GM12892 (cell line): ENCODE measurements at regions not wholly inside any gene's neighbourhood (a gene's known extent, or its start where the extent isn't known, plus 50 kb on each side); places are given as distances from the start of the nearest gene placed in this dataset.

ENCODE experiments used
- POLR2A ChIP-seq: IDR thresholded peaks from 2 replicates; pipeline ENCODE4 v1.6.1; 2011; ENCODE audit warnings: low read depth, low read length, control low read depth
- TAF1 ChIP-seq: IDR thresholded peaks from 2 replicates; pipeline ENCODE4 v1.6.1; 2011; ENCODE audit warnings: low read depth, mild to moderate bottlenecking, control low read depth, low read length, borderline replicate concordance

DNA sequence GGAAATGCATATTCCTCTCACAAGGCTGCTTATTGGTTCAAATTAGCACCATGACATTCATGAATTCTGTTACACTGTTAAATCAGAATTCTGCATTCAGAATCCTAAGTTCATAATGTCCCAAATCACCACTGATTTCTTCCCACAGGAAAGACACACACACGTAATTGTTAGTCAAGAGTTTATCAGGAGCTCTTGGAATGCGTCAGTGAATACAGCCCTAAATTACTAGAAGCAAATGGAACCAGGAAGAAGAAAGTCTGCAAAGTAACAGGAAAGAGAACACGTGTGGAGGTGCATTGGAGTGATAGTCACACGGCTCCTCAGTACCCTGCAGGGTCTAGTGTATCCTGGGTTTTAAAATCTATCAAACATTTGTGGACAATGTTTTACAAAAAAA lies 110.2 kb downstream of the ANXA2R start:
- TF ChIP-seq TAF1 (no peak), POLR2A (no peak)
